ENCODE measurements at regions not wholly inside any gene's neighbourhood (a gene's known extent, or its start where the extent isn't known, plus 50 kb on each side); places are given as distances from the start of the nearest gene placed in this dataset.

GRCh38 chr13:72246396-72246795, 379.4 kb upstream of the DACH1 start:
- H3K4me1 Mint-ChIP-seq (ENCODE audit: low read depth): no peaks in the 10 kb centered on the region
- peaks cover 7% of the 10 kb centered on the region for H3K9me3 Mint-ChIP-seq
- intact Hi-C loops (cut with DNase I, micrococcal nuclease): no loop called here
- no peaks in the 10 kb centered on the region for H3K27me3 Mint-ChIP-seq
- ATAC-seq (ENCODE audit: poor library complexity): no peak
- DNase-seq: no peak
- Histone ChIP-seq H3K27ac (ENCODE audit: low read depth in 1 of 2, low read length in 2 of 2) (no peak overlapping the region), H3K9me3 (ENCODE audit: control insufficient read depth in 1 of 2, insufficient read depth in 1 of 2, low read length in 2 of 2) (peaks cover 0 to 3% of the 10 kb centered on the region in 2 experiments), H3K27me3 (ENCODE audit: control insufficient read depth in 1 of 2, insufficient read depth in 2 of 2, low read length in 2 of 2) (no peaks in the 10 kb centered on the region), H3K4me3 (ENCODE audit: low read length) (no peak overlapping the region), H3K36me3 (ENCODE audit: insufficient read depth, low read length) (no peaks in the 10 kb centered on the region), H3K4me1 (ENCODE audit: insufficient read depth, low read length) (no peaks in the 10 kb centered on the region)
- no peak for TF ChIP-seq CTCF (IDR thresholded peaks at IDR 0.05)
- ChIA-PET CTCF (no interaction called here), POLR2A (no interaction called here)
- no peaks in the 10 kb centered on the region for H3K36me3 Mint-ChIP-seq (ENCODE audit: low read depth)
- H3K4me3 Mint-ChIP-seq: no peak overlapping the region
- H3K27ac Mint-ChIP-seq: no peak overlapping the region

DNA sequence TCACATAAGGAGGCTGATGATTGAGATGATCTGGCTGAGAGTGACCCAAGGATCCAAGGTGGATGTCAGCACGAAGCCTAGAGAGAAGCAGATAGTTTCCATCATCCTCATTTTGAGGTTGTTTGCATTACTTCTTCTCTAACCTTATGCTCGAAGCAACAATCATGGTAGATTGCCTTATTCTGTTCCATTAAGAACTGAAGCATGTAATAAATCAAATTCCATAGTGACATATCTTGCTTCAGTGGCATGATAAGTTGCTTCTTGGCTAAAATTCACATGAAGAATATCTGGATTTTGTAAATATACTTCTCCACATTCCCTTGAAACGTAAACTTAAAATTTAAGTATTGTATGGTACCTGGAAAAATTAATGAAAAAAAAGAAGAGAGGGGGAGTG, 377.8 kb upstream of the DACH1 start:
- Histone ChIP-seq H3K4me3 (ENCODE audit: low read length) (no peak overlapping the region), H3K9me3 (ENCODE audit: control insufficient read depth in 1 of 2, insufficient read depth in 1 of 2, low read length in 2 of 2) (peaks cover 0 to 3% of the 10 kb centered on the region in 2 experiments), H3K4me1 (ENCODE audit: insufficient read depth, low read length) (no peaks in the 10 kb centered on the region), H3K27me3 (ENCODE audit: control insufficient read depth in 1 of 2, insufficient read depth in 2 of 2, low read length in 2 of 2) (no peaks in the 10 kb centered on the region), H3K27ac (ENCODE audit: low read depth in 1 of 2, low read length in 2 of 2) (no peak overlapping the region), H3K36me3 (ENCODE audit: insufficient read depth, low read length) (no peaks in the 10 kb centered on the region)
- no peak overlapping the region for H3K4me3 Mint-ChIP-seq
- no peaks in the 10 kb centered on the region for H3K36me3 Mint-ChIP-seq (ENCODE audit: low read depth)
- POLR2A ChIA-PET: no interaction called here
- no peak overlapping the region for H3K27ac Mint-ChIP-seq
- ATAC-seq (ENCODE audit: poor library complexity) (no peak), DNase-seq (no peak)
- intact Hi-C loops (cut with DNase I, micrococcal nuclease): no loop called here
- peaks cover 7% of the 10 kb centered on the region for H3K9me3 Mint-ChIP-seq
- H3K27me3 Mint-ChIP-seq: no peaks in the 10 kb centered on the region
- no peaks in the 10 kb centered on the region for H3K4me1 Mint-ChIP-seq (ENCODE audit: low read depth)
- CTCF ChIA-PET: no interaction called here
- no peak for TF ChIP-seq CTCF (IDR thresholded peaks at IDR 0.05)

DNA sequence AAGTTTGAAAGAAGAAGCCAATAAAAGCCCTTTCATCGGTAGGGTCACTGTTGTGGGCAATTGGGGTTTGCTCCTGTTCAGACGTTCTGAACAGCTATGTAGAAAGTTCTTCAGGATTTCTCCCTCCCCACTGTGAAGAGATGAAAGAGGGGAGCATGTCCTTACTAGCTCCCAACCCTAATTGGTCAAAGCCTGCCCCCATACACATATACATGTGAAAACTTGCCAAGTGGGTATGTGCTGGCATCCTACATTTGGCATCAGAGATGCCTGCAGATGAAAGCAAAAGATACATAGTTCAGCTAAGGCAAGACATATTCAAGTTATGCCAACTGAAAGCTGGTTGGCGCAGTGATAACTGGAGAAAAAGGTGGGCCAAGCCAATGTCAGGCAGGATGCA, 363.1 kb upstream of the DACH1 start:
- Mint-ChIP-seq H3K9me3 (no peaks in the 10 kb centered on the region), H3K4me1 (ENCODE audit: low read depth) (no peaks in the 10 kb centered on the region), H3K27ac (no peak overlapping the region), H3K36me3 (ENCODE audit: low read depth) (no peaks in the 10 kb centered on the region), H3K27me3 (no peaks in the 10 kb centered on the region), H3K4me3 (no peak overlapping the region)
- intact Hi-C loops (cut with DNase I, micrococcal nuclease): no loop called here
- TF ChIP-seq CTCF (IDR thresholded peaks at IDR 0.05): no peak
- no peak for DNase-seq
- H3K4me3 ChIP-seq (ENCODE audit: low read length): no peak overlapping the region
- no peaks in the 10 kb centered on the region for H3K4me1 ChIP-seq (ENCODE audit: insufficient read depth, low read length)
- POLR2A ChIA-PET: no interaction called here
- ATAC-seq (ENCODE audit: poor library complexity): no peak
- H3K36me3 ChIP-seq (ENCODE audit: insufficient read depth, low read length): no peaks in the 10 kb centered on the region
- no peaks in the 10 kb centered on the region for H3K9me3 ChIP-seq (ENCODE audit: control insufficient read depth in 1 of 2, insufficient read depth in 1 of 2, low read length in 2 of 2)
- H3K27me3 ChIP-seq (ENCODE audit: control insufficient read depth in 1 of 2, insufficient read depth in 2 of 2, low read length in 2 of 2): no peaks in the 10 kb centered on the region
- H3K27ac ChIP-seq (ENCODE audit: low read depth in 1 of 2, low read length in 2 of 2): no peak overlapping the region
- CTCF ChIA-PET: no interaction called here
